OCI-LY1 (cell line): ENCODE measurements at regions not wholly inside any gene's neighbourhood (a gene's known extent, or its start where the extent isn't known, plus 50 kb on each side); places are given as distances from the start of the nearest gene placed in this dataset.

Source experiments
- H2AFZ ChIP-seq: fragments of 200-600 bp; sonication (generic), shearing (Covaris generic); 2 replicates; pipeline ENCODE4 v1.6.0; 2014; ENCODE audit warnings: antibody characterized with exemption, mild to moderate bottlenecking, low read length
- H3F3A ChIP-seq: fragments of 200-600 bp; sonication (generic), shearing (Covaris generic); 2 replicates; pipeline ENCODE4 v1.6.0; 2014; ENCODE audit warnings: mild to moderate bottlenecking, antibody characterized with exemption, low read length, moderate library complexity; ENCODE audit not compliant: insufficient read depth
- H3K27ac ChIP-seq: fragments of 200-600 bp; sonication (generic); 2 replicates; pipeline ENCODE4 v1.5.1; 2014; ENCODE audit warnings: low read length, mixed run types, mild to moderate bottlenecking, low read depth; ENCODE audit not compliant: poor library complexity, severe bottlenecking
- H3K27me3 ChIP-seq: fragments of 200-600 bp; sonication (generic); 2 replicates; pipeline ENCODE4 v1.6.0; 2014; ENCODE audit warnings: antibody characterized with exemption, mild to moderate bottlenecking, low read length, moderate library complexity; ENCODE audit not compliant: insufficient read depth
- H3K36me3 ChIP-seq: fragments of 200-600 bp; sonication (generic); 2 replicates; pipeline ENCODE4 v1.6.1; 2014; ENCODE audit warnings: mild to moderate bottlenecking, antibody characterized with exemption, low read length, moderate library complexity, mixed read lengths; ENCODE audit not compliant: insufficient read depth
- H3K4me1 ChIP-seq: fragments of 200-600 bp; sonication (generic); 2 replicates; pipeline ENCODE4 v1.5.1; 2014; ENCODE audit warnings: mild to moderate bottlenecking, low read length, moderate library complexity; ENCODE audit not compliant: insufficient read depth, severe bottlenecking
- H3K4me2 ChIP-seq: fragments of 200-600 bp; sonication (generic), shearing (Covaris generic); 2 replicates; pipeline ENCODE4 v1.6.1; 2014; ENCODE audit warnings: low read length
- H3K4me3 ChIP-seq: fragments of 200-600 bp; sonication (generic); 2 replicates; pipeline ENCODE4 v1.5.1; 2014; ENCODE audit warnings: low read length, low read depth, mild to moderate bottlenecking, mixed read lengths; ENCODE audit not compliant: poor library complexity, severe bottlenecking
- H3K79me2 ChIP-seq: fragments of 200-600 bp; shearing (Covaris generic); 2 replicates; pipeline ENCODE4 v1.6.1; 2016; ENCODE audit warnings: mixed run types, low read length, mixed read lengths; ENCODE audit not compliant: insufficient read depth
- H3K9ac ChIP-seq: fragments of 200-600 bp; sonication (generic), shearing (Covaris generic); 2 replicates; pipeline ENCODE4 v1.6.1; 2014; ENCODE audit warnings: mild to moderate bottlenecking, low read length, mixed read lengths
- H3K9me2 ChIP-seq: fragments of 200-600 bp; sonication (generic), shearing (Covaris generic); 2 replicates; pipeline ENCODE4 v1.6.1; 2014; ENCODE audit warnings: low read depth, mild to moderate bottlenecking, low read length, mixed read lengths
- H3K9me3 ChIP-seq: fragments of 200-600 bp; shearing (Covaris generic); 2 replicates; pipeline ENCODE4 v1.6.1; 2014; ENCODE audit warnings: low read length, mixed read lengths
- H4K20me1 ChIP-seq: fragments of 200-600 bp; sonication (generic), shearing (Covaris generic); 2 replicates; pipeline ENCODE4 v1.6.0; 2016; ENCODE audit warnings: mild to moderate bottlenecking, low read length; ENCODE audit not compliant: insufficient read depth
- EZH2 ChIP-seq: fragments of 200-600 bp; sonication (generic), shearing (Covaris generic); IDR thresholded peaks from 2 replicates; pipeline ENCODE4 v1.8.0; 2017; ENCODE audit warnings: borderline replicate concordance, mixed run types, mild to moderate bottlenecking, antibody characterized with exemption, low read length, moderate library complexity, mixed read lengths
- TF ChIP-seq, protein P1 (sequence below): fragments of 200-600 bp; sonication (generic), shearing (Covaris generic); IDR thresholded peaks from 2 replicates; pipeline ENCODE4 v1.5.1; 2017; ENCODE audit warnings: mild to moderate bottlenecking, antibody characterized with exemption, low read length, moderate library complexity, mixed read lengths

DNA sequence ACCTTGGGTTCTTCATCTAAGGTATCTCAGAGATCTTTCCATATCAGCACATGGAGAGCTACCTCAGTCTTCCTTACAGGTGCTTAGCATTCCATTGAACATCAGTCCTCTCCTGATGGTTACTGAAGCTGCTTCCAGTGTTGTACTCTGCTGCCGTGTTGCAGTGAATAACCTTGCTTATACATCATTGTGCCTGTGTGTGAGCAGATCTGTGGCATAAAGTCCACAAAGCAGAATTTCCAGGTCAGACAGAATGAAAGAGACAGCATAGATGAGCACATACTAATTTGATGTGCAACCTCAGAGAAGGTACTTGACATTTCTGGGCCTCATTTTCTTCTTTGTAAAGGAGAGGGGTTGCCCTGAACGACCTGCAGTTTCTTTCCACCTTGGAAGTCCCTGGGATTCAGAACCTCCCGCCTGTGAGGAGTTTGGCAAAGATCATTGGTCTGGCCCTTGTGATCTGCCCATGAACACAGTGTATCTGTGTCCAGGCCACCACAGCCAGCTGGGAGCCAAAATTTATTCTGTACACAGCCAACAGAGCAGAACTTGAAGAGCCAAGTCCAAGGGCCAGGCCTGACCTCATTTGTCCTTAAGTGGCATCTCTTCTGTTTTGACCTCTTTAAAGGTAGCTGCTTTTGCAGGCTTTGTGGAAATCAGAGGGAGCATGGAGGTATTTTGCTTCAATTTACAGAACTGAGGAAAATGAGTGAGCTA is 57.2 kb upstream of the SLC7A14 start:
- Histone ChIP-seq H4K20me1 (no peaks in the 10 kb centered on the region), H3K27me3 (no peaks in the 10 kb centered on the region; the same call in 1 of the 2 replicates), H3K27ac (no peak overlapping the region), H3K36me3 (no peaks in the 10 kb centered on the region), H3K4me3 (no peak overlapping the region), H3K79me2 (no peaks in the 10 kb centered on the region), H3K4me1 (no peaks in the 10 kb centered on the region), H3K4me2 (no peak overlapping the region), H3K9me3 (no peaks in the 10 kb centered on the region), H3K9me2 (no peaks in the 10 kb centered on the region), H3F3A (no peaks in the 10 kb centered on the region), H3K9ac (no peak overlapping the region), H2AFZ (no peak overlapping the region)
- TF ChIP-seq EZH2, result no peak
- TF ChIP-seq, protein P1, sequence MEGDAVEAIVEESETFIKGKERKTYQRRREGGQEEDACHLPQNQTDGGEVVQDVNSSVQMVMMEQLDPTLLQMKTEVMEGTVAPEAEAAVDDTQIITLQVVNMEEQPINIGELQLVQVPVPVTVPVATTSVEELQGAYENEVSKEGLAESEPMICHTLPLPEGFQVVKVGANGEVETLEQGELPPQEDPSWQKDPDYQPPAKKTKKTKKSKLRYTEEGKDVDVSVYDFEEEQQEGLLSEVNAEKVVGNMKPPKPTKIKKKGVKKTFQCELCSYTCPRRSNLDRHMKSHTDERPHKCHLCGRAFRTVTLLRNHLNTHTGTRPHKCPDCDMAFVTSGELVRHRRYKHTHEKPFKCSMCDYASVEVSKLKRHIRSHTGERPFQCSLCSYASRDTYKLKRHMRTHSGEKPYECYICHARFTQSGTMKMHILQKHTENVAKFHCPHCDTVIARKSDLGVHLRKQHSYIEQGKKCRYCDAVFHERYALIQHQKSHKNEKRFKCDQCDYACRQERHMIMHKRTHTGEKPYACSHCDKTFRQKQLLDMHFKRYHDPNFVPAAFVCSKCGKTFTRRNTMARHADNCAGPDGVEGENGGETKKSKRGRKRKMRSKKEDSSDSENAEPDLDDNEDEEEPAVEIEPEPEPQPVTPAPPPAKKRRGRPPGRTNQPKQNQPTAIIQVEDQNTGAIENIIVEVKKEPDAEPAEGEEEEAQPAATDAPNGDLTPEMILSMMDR, result no peak

DNA sequence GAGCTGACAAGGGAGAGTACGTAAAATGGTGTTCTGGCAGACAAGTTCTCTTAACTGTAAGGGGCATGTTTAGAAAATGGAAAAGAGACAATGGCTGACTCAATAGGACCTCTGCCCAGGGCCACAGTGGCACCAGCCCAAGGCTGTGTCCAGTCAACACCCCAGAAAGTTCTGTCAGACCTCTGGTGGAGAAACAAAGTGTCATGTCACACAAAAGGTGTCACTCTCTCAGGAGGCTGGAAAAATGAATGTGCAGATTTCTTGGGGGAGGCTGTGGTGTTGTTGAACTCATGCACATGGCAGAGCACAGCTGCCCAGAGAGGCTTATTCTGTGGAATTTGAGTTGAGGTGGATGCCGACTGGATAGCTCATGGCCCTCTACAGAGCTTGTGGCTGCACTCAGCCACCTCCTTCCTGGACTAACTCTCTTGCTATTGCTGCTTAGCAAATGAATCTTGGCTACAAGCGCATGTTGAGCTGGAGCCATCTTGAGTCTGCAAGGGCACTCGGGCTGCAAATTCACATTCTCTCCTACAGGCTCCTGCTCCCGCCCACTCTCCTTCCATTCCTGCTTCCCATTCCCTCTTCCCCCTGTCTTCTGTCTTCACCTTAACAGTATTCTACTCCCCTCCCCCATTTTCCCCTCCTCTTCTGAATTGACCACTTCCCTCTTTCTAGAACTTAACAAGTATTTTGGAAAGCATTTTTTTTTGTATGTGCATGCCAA is 55.8 kb upstream of the SLC7A14 start:
- Histone ChIP-seq H3K4me2 (no peak overlapping the region), H3K27ac (no peak overlapping the region), H2AFZ (no peak overlapping the region), H3K9me2 (no peaks in the 10 kb centered on the region), H3K9me3 (no peaks in the 10 kb centered on the region), H3K27me3 (no peaks in the 10 kb centered on the region; the same call in 1 of the 2 replicates), H3F3A (no peaks in the 10 kb centered on the region), H3K4me1 (no peaks in the 10 kb centered on the region), H3K79me2 (no peaks in the 10 kb centered on the region), H4K20me1 (no peaks in the 10 kb centered on the region), H3K36me3 (no peaks in the 10 kb centered on the region), H3K4me3 (no peak overlapping the region), H3K9ac (no peak overlapping the region)
- TF ChIP-seq, protein P1, result no peak
- no peak for TF ChIP-seq EZH2

DNA sequence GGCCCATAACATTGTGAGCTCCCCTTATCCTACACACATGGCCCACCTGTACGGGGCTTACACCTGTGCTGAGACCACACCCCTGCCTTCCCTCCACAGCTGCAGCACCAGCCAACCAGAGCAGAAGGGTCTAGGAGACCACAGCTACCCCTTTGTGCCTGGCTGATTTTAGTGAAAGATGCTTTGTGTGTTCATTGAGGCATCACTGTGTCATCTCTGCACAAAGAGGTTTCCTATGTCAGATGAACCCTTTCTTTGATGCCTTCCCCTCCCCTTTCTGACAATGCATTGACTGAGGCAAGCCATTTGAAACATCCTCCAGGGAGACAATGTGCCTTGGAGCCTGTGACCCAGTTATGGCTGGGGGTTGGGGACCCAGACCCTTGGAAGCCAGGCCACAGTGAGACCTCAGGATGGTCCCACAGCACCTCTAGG is 54.9 kb upstream of the SLC7A14 start:
- Histone ChIP-seq H3K9me2 (no peaks in the 10 kb centered on the region), H3K27me3 (no peaks in the 10 kb centered on the region; the same call in 1 of the 2 replicates), H2AFZ (no peak overlapping the region), H4K20me1 (no peaks in the 10 kb centered on the region), H3K4me2 (no peak overlapping the region), H3K79me2 (no peaks in the 10 kb centered on the region), H3K27ac (no peak overlapping the region), H3K9me3 (no peaks in the 10 kb centered on the region), H3K4me3 (no peak overlapping the region), H3K36me3 (no peaks in the 10 kb centered on the region), H3F3A (no peaks in the 10 kb centered on the region), H3K9ac (no peak overlapping the region), H3K4me1 (no peaks in the 10 kb centered on the region)
- TF ChIP-seq EZH2, result no peak
- TF ChIP-seq, protein P1, result no peak
